Fibroblast of mammary gland (primary cell): ENCODE measurements at regions not wholly inside any gene's neighbourhood (a gene's known extent, or its start where the extent isn't known, plus 50 kb on each side); places are given as distances from the start of the nearest gene placed in this dataset.
"Not testable (repeated sequence)": the region's sequence is repeated elsewhere in the genome, so short reads cannot be mapped to it uniquely, and the experiment has no call there.

ENCODE experiments used
- DNase-seq: peaks from one replicate; pipeline ENCODE4 v3.0.0-alpha.2; 2010; ENCODE audit warnings: low read depth
- H3K4me3 ChIP-seq: 2 replicates; pipeline ENCODE4 v1.5.1; 2011; ENCODE audit warnings: low read depth, mild to moderate bottlenecking, low read length, moderate library complexity; ENCODE audit not compliant: control insufficient read depth
- TF ChIP-seq, protein P1 (sequence below): conservative IDR thresholded peaks from 2 replicates; pipeline ENCODE4 v1.5.1; 2011; ENCODE audit warnings: low read depth, low read length, inconsistent platforms; ENCODE audit not compliant: control insufficient read depth, insufficient read depth

GRCh38 chr7:404812-405488 lies 114.7 kb downstream of the PDGFA start:
- no peak overlapping the region for H3K4me3 ChIP-seq
- TF ChIP-seq, protein P1, sequence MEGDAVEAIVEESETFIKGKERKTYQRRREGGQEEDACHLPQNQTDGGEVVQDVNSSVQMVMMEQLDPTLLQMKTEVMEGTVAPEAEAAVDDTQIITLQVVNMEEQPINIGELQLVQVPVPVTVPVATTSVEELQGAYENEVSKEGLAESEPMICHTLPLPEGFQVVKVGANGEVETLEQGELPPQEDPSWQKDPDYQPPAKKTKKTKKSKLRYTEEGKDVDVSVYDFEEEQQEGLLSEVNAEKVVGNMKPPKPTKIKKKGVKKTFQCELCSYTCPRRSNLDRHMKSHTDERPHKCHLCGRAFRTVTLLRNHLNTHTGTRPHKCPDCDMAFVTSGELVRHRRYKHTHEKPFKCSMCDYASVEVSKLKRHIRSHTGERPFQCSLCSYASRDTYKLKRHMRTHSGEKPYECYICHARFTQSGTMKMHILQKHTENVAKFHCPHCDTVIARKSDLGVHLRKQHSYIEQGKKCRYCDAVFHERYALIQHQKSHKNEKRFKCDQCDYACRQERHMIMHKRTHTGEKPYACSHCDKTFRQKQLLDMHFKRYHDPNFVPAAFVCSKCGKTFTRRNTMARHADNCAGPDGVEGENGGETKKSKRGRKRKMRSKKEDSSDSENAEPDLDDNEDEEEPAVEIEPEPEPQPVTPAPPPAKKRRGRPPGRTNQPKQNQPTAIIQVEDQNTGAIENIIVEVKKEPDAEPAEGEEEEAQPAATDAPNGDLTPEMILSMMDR = no peak
- DNase-seq = no peak

DNA sequence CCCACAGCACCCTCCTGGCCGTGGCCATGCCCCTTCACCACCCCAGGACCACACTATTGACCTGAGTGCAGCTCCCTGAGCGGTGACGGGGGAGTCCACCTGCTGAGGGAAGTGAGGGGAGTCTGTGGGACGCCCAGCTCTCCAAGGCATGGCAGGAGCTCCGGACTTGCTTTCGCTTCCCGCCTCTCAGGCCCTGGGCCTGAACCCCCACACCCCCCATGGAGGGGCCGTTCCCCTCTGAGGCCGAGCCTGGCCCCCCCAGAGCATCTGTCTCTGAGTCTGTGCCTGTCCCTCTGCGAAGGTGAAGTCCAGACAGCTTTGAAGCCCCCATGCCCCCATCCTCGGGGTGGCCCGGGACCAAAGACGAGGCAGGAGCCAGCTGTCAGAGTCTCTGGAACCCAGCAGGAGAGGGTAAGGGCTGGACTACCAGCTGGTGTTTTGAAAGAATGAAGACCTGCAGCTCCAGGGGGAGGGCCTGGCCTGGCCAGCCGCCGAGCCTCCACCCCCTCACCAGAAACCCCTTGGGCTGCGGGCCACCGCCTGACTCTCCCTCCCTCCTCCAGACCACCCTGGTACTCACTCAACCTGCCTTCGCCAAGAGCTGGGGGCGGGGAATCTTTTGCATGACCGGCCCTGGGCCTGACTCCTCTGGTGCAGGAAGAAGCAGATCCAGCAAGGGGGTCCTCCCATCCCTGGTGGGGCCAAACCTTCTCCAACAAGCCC lies 114.0 kb downstream of the PDGFA start:
- TF ChIP-seq, protein P1 = no peak
- no peak overlapping the region for H3K4me3 ChIP-seq
- no peak for DNase-seq

DNA sequence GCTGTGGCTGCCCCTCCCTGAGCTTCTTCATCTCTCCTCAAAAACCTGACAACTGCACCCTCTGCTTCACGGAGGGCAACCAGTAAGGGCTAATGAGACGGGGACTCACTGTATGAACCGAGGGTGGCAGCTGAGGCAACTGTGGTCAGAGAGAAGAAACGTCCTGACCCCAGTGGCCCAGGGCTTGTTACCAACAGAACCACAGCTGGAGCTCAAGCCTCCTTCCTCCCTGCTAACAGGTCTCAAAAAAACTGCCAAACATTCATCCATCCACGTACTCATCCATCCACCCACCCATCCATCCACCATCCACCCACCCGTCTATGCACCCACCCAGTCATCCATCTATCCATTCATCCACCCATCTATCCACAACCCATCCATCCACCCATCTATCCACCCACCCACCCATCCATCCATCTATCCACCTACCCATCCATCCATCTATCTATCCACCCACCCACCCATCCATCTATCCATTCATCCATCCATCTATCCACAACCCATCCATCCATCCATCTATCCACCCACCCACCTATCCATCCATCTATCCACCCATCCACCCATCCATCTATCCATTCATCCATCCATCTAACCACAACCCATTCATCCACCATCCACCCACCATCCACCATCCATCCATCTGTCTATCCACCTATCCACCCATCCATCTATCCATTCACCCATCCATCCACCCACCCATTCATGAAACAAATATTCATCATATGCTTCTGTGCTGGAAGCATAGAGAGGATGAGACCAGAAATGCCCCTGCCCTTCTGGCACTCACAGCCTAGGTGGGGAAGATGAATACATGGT lies 111.7 kb downstream of the PDGFA start:
- H3K4me3 ChIP-seq = no peak overlapping the region
- TF ChIP-seq, protein P1 = no peak

GRCh38 chr7:408751-409311 lies 110.8 kb downstream of the PDGFA start:
- TF ChIP-seq, protein P1 = no peak
- no peak for DNase-seq
- no peak overlapping the region for H3K4me3 ChIP-seq

More for the DNA sequence above, 111.7 kb downstream of the PDGFA start:
- no peak for DNase-seq

- H3K4me3 ChIP-seq = no peak overlapping the region
- TF ChIP-seq, protein P1 = no peak
Measured at GRCh38 chr7:409339-410281, 110.0 kb downstream of the PDGFA start.

DNA sequence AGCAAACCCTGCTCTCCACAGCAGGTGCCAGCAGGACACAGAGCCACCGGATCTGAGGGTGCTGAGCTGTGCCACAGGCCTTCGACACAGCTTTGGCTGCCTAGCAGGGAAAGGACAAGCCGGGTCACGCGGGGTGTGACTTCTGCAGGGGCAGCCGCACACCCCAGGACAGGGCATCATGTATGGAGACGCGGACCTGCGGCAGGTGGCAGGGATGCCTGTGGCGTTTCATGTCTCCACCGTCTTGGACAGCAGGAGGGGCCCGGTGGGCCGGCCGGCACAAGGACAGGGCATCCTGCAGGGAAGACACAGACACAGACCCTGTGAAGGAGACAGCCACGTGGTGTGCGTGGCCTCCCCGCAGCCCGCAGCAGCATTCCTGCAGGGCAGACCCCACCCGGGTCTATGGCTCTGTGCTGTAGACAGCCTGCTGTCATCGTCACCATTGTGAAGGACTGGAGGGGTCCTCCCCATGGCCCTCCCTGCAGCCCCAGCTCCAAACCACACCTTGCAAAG lies 109.2 kb downstream of the PDGFA start:
- DNase-seq = no peak
- H3K4me3 ChIP-seq = no peak overlapping the region
- TF ChIP-seq, protein P1 = no peak

More at GRCh38 chr7:409339-410281, 110.0 kb downstream of the PDGFA start:
- no peak for DNase-seq

DNA sequence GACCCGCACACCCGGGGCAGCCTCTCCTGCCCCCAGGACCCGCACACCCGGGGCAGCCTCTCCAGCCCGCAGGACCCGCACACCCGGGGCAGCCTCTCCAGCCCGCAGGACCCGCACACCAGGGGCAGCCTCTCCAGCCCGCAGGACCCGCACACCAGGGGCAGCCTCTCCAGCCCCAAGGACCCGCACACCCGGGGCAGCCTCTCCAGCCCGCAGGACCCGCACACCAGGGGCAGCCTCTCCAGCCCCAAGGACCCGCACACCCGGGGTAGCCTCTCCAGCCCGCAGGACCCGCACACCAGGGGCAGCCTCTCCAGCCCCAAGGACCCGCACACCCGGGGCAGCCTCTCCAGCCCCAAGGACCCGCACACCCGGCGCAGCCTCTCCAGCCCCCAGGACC lies 108.5 kb downstream of the PDGFA start:
- DNase-seq = not testable (repeated sequence)

More for the DNA sequence above, 108.5 kb downstream of the PDGFA start:
- H3K4me3 ChIP-seq = not testable (repeated sequence)
